SK-N-MC (cell line): ENCODE measurements at regions not wholly inside any gene's neighbourhood (a gene's known extent, or its start where the extent isn't known, plus 50 kb on each side); places are given as distances from the start of the nearest gene placed in this dataset.

Experiments
- EZH2 ChIP-seq: fragments of 200-600 bp; sonication (generic); IDR thresholded peaks from one replicate; pipeline ENCODE4 v1.6.1; 2017; ENCODE audit warnings: antibody characterized with exemption
- POLR2AphosphoS5 ChIP-seq: IDR thresholded peaks from 2 replicates; pipeline ENCODE4 v1.6.1; 2012; ENCODE audit warnings: mild to moderate bottlenecking, low read depth, low read length, borderline replicate concordance

DNA sequence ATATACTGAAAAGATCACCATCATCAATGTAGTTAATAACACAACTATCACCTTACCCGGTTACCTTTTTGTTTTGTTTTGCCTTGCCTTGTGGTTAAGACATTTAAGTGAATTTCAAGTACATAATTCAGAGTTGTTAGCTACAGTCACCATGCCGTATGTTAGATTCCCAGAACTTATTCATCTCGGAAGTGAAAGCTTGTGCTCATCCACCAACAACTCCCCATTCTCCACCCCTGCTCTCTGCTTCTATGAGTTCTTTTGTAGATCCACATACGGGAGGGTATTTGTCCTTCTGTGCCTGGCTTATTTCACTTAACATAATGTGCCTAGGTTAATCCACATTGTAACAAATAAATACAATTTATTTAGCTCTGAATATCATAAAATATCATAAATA is 182.8 kb upstream of the ADARB2 start:
- TF ChIP-seq EZH2 (no peak), POLR2AphosphoS5 (no peak)
